GM12865 (cell line): ENCODE measurements at regions not wholly inside any gene's neighbourhood (a gene's known extent, or its start where the extent isn't known, plus 50 kb on each side); places are given as distances from the start of the nearest gene placed in this dataset.

Experiments used
- DNase-seq: peaks from one replicate; pipeline ENCODE4 v3.0.0; 2010; ENCODE audit warnings: low read depth
- H3K4me3 ChIP-seq: 2 replicates; pipeline ENCODE4 v1.5.1; 2011; ENCODE audit warnings: mild to moderate bottlenecking, low read depth, low read length, control low read depth
- CTCF ChIP-seq: IDR thresholded peaks from 2 replicates; pipeline ENCODE4 v1.5.1; 2011; ENCODE audit warnings: low read length, control low read depth, low read depth, inconsistent platforms; ENCODE audit not compliant: insufficient read depth; ENCODE audit errors: missing control alignments

- no peak overlapping the region for H3K4me3 ChIP-seq
- no peak for DNase-seq
- TF ChIP-seq CTCF = no peak
These were observed 213.2 kb downstream of the TGFB2 start for GRCh38 chr1:218558271-218558810.

- no peak for TF ChIP-seq CTCF
- no peak for DNase-seq
- H3K4me3 ChIP-seq = no peak overlapping the region
These were observed 220.2 kb downstream of the TGFB2 start for GRCh38 chr1:218565377-218565776.

- no peak for TF ChIP-seq CTCF
- DNase-seq = no peak
- H3K4me3 ChIP-seq = no peak overlapping the region
These were observed 223.9 kb downstream of the TGFB2 start for GRCh38 chr1:218568962-218569550.

DNA sequence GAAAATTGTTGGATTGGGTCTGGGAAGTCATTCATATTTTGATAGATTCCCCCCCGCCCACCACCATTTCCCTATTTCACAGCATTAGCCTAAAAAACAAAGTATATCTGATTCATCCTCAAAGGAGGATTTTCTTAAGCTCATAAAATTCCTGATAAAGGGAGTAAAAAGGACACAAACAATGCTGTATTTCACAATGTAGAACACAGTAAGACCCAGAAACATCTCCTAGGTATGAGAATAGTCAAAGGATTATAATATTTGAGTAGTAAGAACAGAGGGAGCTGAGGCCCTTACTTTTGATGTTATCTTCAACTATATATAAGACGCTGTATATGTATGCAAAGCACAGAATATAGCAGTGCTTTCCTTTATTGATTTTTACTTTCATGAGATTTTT is 225.3 kb downstream of the TGFB2 start:
- no peak for DNase-seq
- H3K4me3 ChIP-seq = no peak overlapping the region
- TF ChIP-seq CTCF = no peak

GRCh38 chr1:218571491-218571890 is 226.4 kb downstream of the TGFB2 start:
- no peak for DNase-seq
- no peak overlapping the region for H3K4me3 ChIP-seq
- TF ChIP-seq CTCF = no peak

DNA sequence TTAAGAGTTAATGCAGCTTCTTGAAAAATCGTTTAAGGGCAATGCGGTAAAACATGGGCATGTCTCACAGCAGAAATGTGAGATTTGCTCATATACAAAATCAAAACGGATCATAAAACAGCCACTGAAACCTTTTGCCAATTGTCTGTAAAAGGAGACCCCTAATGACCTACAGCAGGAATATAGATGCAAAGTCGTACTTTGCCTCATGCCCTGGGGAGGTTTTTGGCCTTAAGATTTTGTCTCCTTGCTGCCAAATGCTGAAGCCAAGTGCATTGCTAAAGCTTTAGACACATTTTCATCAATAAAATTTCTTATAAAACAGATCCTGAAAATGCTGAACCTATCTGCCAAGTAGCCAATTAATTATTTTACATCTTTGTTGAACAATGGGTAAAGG is 226.9 kb downstream of the TGFB2 start:
- no peak for DNase-seq
- TF ChIP-seq CTCF = no peak
- no peak overlapping the region for H3K4me3 ChIP-seq

DNA sequence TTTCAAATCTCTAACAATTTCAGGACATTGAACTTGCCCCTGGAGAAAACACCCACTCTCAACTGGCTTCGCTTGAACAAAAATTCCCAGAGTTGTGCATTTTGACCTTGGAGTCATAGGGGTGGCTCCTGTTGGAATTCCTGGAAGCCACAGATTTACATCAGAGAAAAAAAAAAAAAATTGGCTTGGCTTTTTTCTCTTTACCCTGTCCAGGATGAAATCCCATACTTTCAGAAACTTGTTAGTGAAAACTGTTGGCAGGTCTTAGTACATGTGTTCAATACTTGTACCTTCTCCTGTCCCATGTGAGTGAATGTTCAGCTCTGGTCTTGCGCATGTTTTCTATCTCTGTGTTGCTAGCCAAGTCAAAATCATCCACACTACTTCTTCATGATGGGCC is 228.8 kb downstream of the TGFB2 start:
- TF ChIP-seq CTCF = no peak
- H3K4me3 ChIP-seq = no peak overlapping the region
- no peak for DNase-seq
